NCI-H524 treated with DMSO at 0.1 percent for 48 hours (cell line): ENCODE measurements at regions not wholly inside any gene's neighbourhood (a gene's known extent, or its start where the extent isn't known, plus 50 kb on each side); places are given as distances from the start of the nearest gene placed in this dataset.
A peak's percentile ranks its signal among the peaks of the same experiment; 100 is the strongest.
"Not testable (repeated sequence)": the region's sequence is repeated elsewhere in the genome, so short reads cannot be mapped to it uniquely, and the experiment has no call there.

Source experiments
- DNase-seq: peaks from one replicate; lab custom pipeline; 2025; lab: John Stamatoyannopoulos, UW

DNA sequence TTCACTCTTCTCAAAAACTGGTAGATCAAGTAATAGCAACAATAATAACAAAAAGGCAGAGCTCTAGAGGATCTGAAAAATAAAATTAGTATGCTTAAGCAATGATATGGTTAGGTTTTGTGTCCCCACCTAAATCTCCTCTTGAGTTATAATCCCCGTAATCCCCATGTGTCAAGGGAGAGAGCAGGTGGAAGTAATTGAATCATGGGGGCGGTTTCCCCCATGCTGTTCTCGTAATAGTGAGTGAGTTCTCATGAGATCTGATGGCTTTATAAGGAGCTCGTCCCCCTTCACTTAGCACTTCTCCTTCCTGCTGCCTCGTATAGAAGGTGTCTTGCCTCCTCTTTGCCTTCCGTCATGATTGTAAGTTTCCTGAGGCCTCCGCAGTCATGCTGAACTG, 60.2 kb upstream of the ABHD2 start:
- DNase-seq: peak; percentile 97

DNA sequence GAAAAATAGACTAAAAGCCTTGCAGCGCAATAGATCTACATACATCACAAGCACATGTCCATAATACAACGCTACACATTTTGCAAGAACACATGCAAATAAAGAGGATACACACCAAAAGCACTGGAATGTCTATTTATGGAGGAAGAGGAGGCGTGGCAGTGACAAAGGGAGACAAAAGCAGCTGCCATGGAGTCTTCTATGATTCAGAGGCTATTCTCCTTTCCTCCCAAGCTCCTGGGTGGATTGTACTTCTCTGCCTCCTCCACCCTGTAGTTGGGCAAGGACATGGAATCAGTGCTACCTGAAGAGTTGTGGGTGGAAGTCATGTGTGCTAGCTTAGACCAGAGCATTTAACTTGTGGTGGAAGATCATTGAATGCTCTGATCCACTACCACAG, 57.9 kb upstream of the ABHD2 start:
- DNase-seq: no peak

DNA sequence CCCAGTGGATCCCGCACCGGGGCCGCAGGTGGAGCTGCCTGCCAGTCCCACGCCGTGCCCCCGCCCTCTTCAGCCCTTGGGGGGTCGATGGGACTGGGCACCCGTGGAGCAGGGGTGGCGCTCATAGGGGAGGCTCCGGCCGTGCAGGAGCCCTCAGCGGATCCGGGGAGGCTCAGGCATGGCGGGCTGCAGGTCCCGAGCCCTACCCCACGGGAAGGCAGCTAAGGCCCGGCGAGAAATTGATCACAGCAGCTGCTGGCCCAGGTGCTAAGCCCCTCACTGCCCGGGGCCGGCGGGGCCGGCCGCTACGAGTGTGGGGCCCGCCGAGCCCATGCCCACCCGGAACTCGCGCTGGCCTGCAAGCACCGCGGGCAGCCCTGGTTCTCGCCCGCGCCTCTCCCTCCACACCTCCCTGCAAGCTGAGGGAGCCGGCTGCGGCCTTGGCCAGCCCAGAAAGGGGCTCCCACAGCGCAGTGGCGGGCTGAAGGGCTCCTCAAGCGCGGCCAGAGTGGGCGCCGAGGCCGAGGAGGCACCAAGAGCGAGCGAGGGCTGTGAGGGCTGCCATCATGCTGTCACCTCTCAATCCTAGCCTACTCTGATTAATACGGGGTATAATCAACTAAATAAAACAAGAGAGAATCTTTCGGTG, 56.5 kb upstream of the ABHD2 start:
- not testable (repeated sequence) for DNase-seq

DNA sequence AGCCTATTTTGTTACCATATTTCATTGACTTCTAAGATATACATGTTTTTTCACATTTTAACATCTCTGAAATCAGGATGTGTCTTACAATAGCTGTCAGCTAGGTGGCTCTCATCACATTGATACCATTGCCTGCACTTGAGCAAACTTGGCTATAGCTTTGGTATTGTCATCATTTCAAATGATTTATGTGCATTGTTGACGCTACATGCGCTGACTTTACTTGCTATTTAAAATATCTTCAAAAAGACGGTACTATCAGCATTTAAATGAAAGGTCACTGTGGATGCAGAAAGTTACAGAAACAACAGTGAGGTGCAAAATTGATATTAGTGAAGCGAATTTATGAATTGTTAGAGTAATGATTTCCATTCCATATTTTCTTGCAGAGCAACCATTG, 54.0 kb upstream of the ABHD2 start:
- no peak for DNase-seq

DNA sequence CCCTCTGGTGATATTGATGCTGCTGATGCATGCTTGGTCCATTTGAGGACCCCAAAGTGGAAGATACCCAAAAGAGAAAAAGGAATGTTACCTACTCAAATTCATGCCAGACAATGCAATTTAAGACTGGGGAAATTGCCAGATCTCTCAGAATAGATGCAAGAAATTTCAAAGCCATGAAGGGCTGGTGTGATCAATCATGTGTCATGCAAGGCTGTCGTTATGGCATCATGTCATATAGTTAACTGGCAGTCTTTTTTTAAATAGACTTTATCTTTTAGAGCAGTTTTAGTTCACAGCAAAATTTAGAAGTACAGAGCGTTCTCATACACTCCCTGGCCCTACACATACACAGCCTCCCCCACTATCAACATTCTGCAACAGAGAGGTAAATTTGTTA, 53.1 kb upstream of the ABHD2 start:
- no peak for DNase-seq

DNA sequence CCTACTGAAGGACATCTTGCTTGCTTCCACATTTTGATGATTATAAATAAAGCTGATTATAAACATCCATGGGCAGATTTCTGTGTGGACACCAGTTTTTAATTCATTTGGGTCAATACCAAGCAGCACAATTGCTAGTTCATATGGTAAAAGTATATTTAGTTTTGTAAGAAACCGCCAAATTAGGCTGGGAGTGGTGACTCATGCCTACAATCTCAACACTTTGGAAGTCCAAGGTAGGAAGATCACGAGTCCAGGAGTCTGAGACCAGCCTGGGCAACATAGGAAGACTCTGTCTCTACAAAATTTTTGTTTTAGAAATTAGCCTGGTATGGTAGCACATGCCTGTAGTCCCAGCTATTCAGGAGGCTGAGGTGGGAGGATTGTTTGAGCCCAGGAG, 52.6 kb upstream of the ABHD2 start:
- DNase-seq: no peak

DNA sequence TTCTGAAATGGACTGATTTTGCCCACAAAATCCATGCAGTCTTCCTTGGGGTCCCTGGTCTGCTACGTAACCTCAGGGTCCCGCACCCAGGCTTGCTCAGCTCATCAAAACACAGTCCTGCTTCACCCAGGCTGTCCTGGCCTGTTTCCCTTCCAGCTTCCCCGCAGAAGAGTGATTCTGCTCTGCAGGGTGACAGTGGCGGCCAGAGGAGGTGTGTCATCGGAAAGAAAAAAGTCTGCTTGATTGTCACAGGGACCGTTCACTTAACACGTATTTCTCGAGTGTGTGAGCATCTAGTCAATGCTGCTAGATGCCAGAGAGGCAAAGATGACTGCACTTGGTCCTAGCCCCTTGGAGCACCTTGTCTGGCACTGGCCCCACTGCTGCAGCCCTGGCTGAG, 50.1 kb upstream of the ABHD2 start:
- DNase-seq: no peak
